Small intestine (tissue), 7 donors: ENCODE measurements at regions not wholly inside any gene's neighbourhood (a gene's known extent, or its start where the extent isn't known, plus 50 kb on each side); places are given as distances from the start of the nearest gene placed in this dataset.
"Not testable (repeated sequence)": the region's sequence is repeated elsewhere in the genome, so short reads cannot be mapped to it uniquely, and the experiment has no call there.

Experiments
- DNase-seq, 2 donors: peaks; one replicate each; pipeline versions ENCODE4 v3.0.0 to v3.0.0-alpha.2; 2013
- FAIRE-seq: peaks from 2 replicates; lab custom pipeline; 2012; peaks lifted over from hg19 to GRCh38; lab: Jason Lieb, UNC
- H3K27ac ChIP-seq, 3 donors: one replicate each; pipeline ENCODE4 v1.5.1; 2013; ENCODE audit warnings: low read length in 2 of 3, mild to moderate bottlenecking in 2 of 3, control low read depth in 1 of 3, inconsistent platforms in 1 of 3, low read depth in 1 of 3, moderate library complexity in 1 of 3
- H3K27me3 ChIP-seq, 3 donors: one replicate each; pipeline ENCODE4 v1.6.1; 2013; ENCODE audit warnings: low read length in 3 of 3, inconsistent platforms in 1 of 3; ENCODE audit not compliant: control insufficient read depth in 3 of 3, insufficient read depth in 3 of 3
- H3K36me3 ChIP-seq, 3 donors: one replicate each; pipeline ENCODE4 v1.6.1; 2013; ENCODE audit warnings: low read length in 3 of 3, inconsistent platforms in 1 of 3, low read depth in 1 of 3, mild to moderate bottlenecking in 1 of 3, moderate library complexity in 1 of 3; ENCODE audit not compliant: control insufficient read depth in 3 of 3, insufficient read depth in 2 of 3
- H3K4me1 ChIP-seq, 3 donors: one replicate each; pipeline ENCODE4 v1.6.1; 2013; ENCODE audit warnings: low read length in 2 of 3, inconsistent platforms in 1 of 3, low read depth in 1 of 3, mild to moderate bottlenecking in 1 of 3, moderate library complexity in 1 of 3; ENCODE audit not compliant: control insufficient read depth in 3 of 3, insufficient read depth in 2 of 3
- H3K4me3 ChIP-seq, 3 donors: one replicate each; pipeline ENCODE4 v1.5.1; 2013; ENCODE audit warnings: low read length in 3 of 3, control low read depth in 1 of 3, inconsistent platforms in 1 of 3, low read depth in 1 of 3, mild to moderate bottlenecking in 1 of 3, moderate library complexity in 1 of 3
- H3K9me3 ChIP-seq, 2 donors: one replicate each; pipeline ENCODE4 v1.6.1; 2013; ENCODE audit warnings: low read depth in 1 of 2, low read length in 1 of 2; ENCODE audit not compliant: control insufficient read depth in 2 of 2, insufficient read depth in 1 of 2
- WGBS, 3 donors: extraction: QIAGEN DNeasy Blood & Tissue Kit; methylation state at CpG; one replicate each; pipeline ENCODE4 v1.1.7; 2013; 5-methylcytosine and 5-hydroxymethylcytosine counted together
- donor health status: healthy with polysubstance abuse.
- donor health status: control.
- donor health status: control.
- donor health status: Bipolar disorder and iron deficiency.
- donor health status: healthy.

DNA sequence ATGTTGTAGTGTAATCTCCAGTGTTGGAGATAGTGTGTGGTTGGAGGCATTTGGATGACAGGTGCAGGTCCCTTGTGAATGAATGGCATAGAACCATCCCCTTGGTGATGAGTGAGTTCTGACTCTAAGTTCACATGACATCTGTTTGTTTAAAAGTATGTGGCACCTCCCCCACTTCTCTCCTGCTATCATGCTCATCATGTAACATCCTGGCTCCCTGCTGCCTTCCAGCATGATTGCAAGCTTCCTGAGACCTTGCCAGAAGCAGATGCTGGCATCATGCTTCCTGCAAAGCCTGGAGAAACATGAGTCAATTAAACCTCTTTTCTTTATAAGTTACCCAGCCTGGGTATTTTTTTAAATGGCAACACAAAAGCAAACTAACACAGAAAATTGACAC is 499.0 kb upstream of the SEMA3D start:
- FAIRE-seq (no peak), DNase-seq (no peak)
- no peaks in the 10 kb centered on the region for H3K36me3 ChIP-seq
- H3K27ac ChIP-seq, result no peak overlapping the region
- H3K9me3 ChIP-seq, result peaks cover 2 to 9% of the 10 kb centered on the region in 2 donors
- no peak overlapping the region for H3K4me3 ChIP-seq
- no peaks in the 10 kb centered on the region for H3K27me3 ChIP-seq
- no peaks in the 10 kb centered on the region for H3K4me1 ChIP-seq

DNA sequence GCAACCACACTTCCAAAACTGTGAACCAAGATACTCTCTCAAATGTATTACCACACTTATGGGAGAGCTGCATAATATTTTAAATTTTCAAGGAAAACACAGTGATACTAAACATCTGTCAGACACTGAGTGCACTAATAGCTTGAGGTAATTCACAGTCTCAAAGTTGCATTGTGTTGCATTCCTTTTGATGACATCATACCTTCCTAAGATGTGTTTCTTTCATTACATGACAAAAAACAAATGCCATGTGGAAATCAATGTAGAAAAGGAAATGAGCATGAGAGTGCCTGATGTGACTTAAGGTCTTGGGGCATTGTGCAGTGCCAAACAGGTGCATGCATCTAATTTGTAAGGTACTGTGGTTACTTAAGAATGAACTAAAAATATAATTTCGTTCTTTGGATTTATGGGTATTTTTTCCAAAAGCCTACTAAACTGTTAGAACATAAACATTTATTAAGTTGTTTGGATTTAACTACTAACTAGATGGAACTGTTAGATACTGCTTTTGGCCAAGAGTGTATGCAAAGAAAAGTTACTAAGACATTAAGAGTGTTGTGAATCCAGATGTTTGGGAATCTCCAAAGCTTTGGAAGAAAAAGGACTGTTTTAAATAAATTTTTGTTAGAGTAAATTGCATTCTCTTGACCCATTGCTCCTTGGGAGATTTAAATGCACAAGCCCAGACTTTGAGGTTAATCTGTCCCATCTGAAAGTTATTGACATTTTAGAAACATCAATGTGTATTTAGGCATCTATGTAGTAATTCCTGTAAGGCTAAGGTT is 496.2 kb upstream of the SEMA3D start:
- H3K27ac ChIP-seq, result no peak overlapping the region
- no peaks in the 10 kb centered on the region for H3K36me3 ChIP-seq
- DNase-seq, result no peak
- no peaks in the 10 kb centered on the region for H3K27me3 ChIP-seq
- no peak for FAIRE-seq
- H3K4me1 ChIP-seq, result no peaks in the 10 kb centered on the region
- H3K9me3 ChIP-seq, result peaks cover 2 to 16% of the 10 kb centered on the region in 2 donors
- WGBS, 3 donors, result 40 to 77% (median 63%) methylated on average over 1 of the region's 1 CpG
- no peak overlapping the region for H3K4me3 ChIP-seq

DNA sequence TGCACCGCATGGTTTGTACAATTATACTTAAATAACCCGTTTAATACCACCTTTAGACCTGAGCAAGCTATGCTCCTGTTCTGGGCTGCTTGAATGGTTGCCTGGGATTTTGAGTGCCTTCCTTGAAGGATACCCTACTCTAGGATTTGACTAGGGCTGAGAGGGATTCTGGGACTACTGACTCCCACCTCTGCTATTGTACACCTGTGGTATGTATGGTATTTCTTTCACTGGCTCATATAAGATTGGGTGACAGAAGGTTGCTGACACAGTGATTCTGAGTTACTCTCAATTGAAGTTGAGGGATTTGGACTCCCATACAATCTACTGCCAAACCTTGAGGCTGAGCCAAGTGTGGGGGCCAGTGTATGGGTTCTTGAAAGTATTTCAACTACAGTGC is 494.4 kb upstream of the SEMA3D start:
- no peaks in the 10 kb centered on the region for H3K27me3 ChIP-seq
- DNase-seq (no peak), FAIRE-seq (no peak)
- WGBS, 3 donors, result 66 to 73% (median 71%) methylated on average over 2 of the region's 2 CpGs
- no peaks in the 10 kb centered on the region for H3K4me1 ChIP-seq
- H3K36me3 ChIP-seq, result no peaks in the 10 kb centered on the region
- no peak overlapping the region for H3K4me3 ChIP-seq
- H3K9me3 ChIP-seq, result peaks cover 0 to 9% of the 10 kb centered on the region in 2 donors
- no peak overlapping the region for H3K27ac ChIP-seq

DNA sequence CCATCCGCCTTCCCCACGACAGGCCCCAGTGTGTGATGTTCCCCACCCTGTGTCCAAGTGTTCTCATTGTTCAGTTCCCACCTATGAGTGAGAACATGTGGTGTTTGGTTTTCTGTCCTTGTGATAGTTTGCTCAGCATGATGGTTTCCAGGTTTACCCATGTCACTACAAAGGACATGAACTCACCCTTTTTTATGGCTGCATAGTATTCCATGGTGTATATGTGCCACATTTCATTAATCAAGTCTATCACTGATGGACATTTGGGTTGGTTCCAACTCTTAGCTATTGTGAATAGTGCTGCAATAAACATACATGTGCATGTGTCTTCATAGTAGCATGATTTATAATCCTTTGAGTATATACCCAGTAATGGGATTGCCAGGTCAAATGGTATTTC is 488.2 kb upstream of the SEMA3D start:
- not testable (repeated sequence) for H3K27ac ChIP-seq, H3K4me1 ChIP-seq, FAIRE-seq, H3K27me3 ChIP-seq, DNase-seq, H3K4me3 ChIP-seq, H3K36me3 ChIP-seq
- peaks cover 0 to 16% of the 10 kb centered on the region in 2 donors for H3K9me3 ChIP-seq
- WGBS, 3 donors, result 92 to 100% (median 97%) methylated on average over 2 of the region's 2 CpGs

DNA sequence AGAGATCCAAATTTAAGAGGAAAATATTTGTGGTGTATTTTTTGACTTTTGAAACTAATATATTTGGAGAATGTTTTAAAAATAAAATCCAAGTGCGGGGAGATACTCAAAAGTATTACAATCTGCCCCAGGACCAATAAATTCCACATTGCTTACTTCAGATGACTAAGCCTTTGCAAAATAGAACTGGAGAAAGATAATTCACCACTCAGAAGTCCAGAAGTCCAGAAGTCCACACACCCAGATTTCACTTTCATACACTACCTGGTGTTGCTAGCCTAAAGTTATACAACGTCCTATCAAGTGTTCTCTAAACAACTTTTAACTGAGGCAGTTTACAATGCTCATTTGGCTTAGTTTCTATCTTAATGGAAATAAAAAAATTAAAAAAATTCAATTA is 487.0 kb upstream of the SEMA3D start:
- H3K27me3 ChIP-seq, result no peaks in the 10 kb centered on the region
- 12 to 51% (median 38%) methylated on average over 2 of the region's 2 CpGs for WGBS, 3 donors
- H3K9me3 ChIP-seq, result peaks cover 0 to 7% of the 10 kb centered on the region in 2 donors
- no peaks in the 10 kb centered on the region for H3K36me3 ChIP-seq
- no peak overlapping the region for H3K27ac ChIP-seq
- no peaks in the 10 kb centered on the region for H3K4me1 ChIP-seq
- H3K4me3 ChIP-seq, result no peak overlapping the region
- FAIRE-seq (peak; percentile 72), DNase-seq (peak; percentile 76 to 83)

DNA sequence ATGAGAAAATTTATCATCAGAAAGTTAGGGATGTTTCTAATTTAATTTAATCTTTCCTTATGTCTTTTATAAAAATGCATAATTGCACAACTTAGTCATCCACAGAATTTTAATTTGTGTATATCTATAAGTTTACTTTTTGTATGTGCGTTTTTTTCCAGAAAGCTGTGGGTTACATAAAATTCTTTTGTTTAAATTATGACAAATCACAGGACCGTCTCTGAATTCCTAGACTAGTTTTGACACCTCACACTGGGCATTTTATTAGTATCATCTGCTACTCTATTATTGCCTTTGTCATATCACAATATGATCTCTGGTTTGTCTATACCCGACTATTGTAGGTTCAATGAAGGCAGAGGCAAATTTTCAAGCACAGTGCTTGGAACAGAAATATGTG is 482.4 kb upstream of the SEMA3D start:
- 76 to 85% (median 82%) methylated on average over 3 of the region's 3 CpGs for WGBS, 3 donors

DNA sequence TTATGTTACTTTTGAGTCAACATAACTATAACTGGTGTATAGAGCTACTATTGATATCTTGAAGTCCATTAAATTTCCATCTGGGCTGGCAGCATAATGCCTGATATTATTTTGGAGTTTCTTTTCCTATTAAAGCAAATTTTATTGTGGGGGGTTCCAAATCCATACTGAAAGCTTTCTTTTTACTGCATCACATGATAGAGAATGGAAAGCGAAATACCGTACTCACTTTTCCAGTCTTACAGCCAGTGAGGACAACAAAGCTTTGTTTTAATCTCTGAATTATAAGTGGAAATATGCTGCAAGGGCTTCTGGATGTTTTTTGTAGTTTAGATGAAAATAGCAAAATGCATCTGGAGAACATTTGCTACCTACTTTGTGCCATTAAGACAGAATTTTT is 477.5 kb upstream of the SEMA3D start:
- DNase-seq (no peak), FAIRE-seq (no peak)
- H3K4me1 ChIP-seq, result no peaks in the 10 kb centered on the region
- no peaks in the 10 kb centered on the region for H3K27me3 ChIP-seq
- 89 to 96% (median 92%) methylated on average over 2 of the region's 2 CpGs for WGBS, 3 donors
- no peak overlapping the region for H3K4me3 ChIP-seq
- H3K36me3 ChIP-seq, result no peaks in the 10 kb centered on the region
- H3K27ac ChIP-seq, result no peak overlapping the region
- H3K9me3 ChIP-seq, result no peaks in the 10 kb centered on the region

More for the DNA sequence above, 482.4 kb upstream of the SEMA3D start:
- H3K27me3 ChIP-seq, result no peaks in the 10 kb centered on the region
- H3K27ac ChIP-seq, result no peak overlapping the region
- DNase-seq (no peak), FAIRE-seq (no peak)
- H3K4me3 ChIP-seq, result no peak overlapping the region
- peaks cover 0 to 7% of the 10 kb centered on the region in 2 donors for H3K9me3 ChIP-seq
- no peaks in the 10 kb centered on the region for H3K4me1 ChIP-seq
- H3K36me3 ChIP-seq, result no peaks in the 10 kb centered on the region

DNA sequence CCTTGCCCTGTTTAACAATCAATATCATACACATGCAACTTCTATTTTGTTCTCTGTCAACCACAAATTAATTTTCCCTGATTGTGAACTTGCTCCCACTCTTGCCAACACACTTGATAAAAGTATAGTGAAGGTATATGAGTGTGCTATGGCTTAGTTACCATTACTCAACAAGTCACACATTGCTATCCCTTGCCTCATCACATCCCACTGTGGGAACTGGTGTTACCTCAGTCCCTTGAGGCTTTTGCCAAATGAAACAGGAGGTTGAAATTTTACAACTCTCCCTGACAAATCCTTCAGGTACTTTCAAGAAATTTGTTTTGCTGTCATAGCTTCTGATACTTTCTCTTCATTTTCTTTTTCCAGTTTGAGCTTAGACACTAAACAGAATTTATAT is 472.5 kb upstream of the SEMA3D start:
- Histone ChIP-seq H3K4me3 (no peak overlapping the region), H3K27me3 (no peaks in the 10 kb centered on the region), H3K27ac (no peak overlapping the region), H3K36me3 (no peaks in the 10 kb centered on the region), H3K9me3 (no peaks in the 10 kb centered on the region), H3K4me1 (no peaks in the 10 kb centered on the region)
- DNase-seq, result no peak
- FAIRE-seq, result no peak

DNA sequence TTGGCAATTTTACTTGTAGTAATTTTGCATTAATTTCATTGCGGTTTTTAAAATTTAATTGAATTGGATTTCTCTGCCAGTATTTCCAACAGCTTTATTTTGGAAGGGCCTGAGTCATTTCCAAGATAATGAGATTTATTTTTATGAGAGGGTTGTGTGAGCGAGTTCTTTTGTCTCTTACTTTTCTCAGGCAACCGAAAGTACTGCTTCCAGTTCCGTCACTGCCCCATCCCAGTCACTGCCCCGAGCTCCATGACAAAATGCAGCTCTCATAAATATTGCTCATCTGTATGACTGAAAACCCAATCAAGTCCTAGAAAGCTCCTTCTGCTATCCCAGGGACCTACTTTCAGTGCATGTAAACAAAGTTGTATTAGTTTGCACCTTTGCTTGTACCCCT is 468.4 kb upstream of the SEMA3D start:
- FAIRE-seq (no peak), DNase-seq (no peak)
- WGBS, 3 donors, result 83 to 93% (median 92%) methylated on average over 5 of the region's 5 CpGs
- Histone ChIP-seq H3K4me1 (no peaks in the 10 kb centered on the region), H3K27me3 (no peaks in the 10 kb centered on the region), H3K27ac (no peak overlapping the region), H3K9me3 (no peaks in the 10 kb centered on the region), H3K36me3 (no peaks in the 10 kb centered on the region), H3K4me3 (no peak overlapping the region)
